Activated CD8-positive, alpha-beta T cell treated with anti-CD3 and anti-CD28 coated beads, Interleukin-2, amount 10 ng/mL, durations not matched to agents 7 days and 5 days (primary cell): ENCODE measurements at regions not wholly inside any gene's neighbourhood (a gene's known extent, or its start where the extent isn't known, plus 50 kb on each side); places are given as distances from the start of the nearest gene placed in this dataset.

Experiments used
- ATAC-seq: fragments of 150-1000 bp; cut with Tn5 transposase; one replicate; pipeline ENCODE4 v1.10.0; 2021; ENCODE audit warnings: moderate library complexity
- CTCF ChIA-PET: fragments of 350-600 bp; sonication (Branson Sonifier 250); formaldehyde crosslinking; loops from one replicate; lab custom pipeline; 2021; ENCODE audit warnings: antibody characterized with exemption; lab: Charles Lee
- POLR2A ChIA-PET: fragments of 350-600 bp; sonication (Branson Sonifier 250); formaldehyde crosslinking; loops from one replicate; lab custom pipeline; 2021; ENCODE audit warnings: antibody characterized with exemption; lab: Charles Lee
- DNase-seq: peaks from one replicate; pipeline ENCODE4 v3.0.0-alpha.2; 2020
- H3K27ac Mint-ChIP-seq: one replicate; pipeline ENCODE4 v1.8.0; 2021; ENCODE audit warnings: mild to moderate bottlenecking, mixed read lengths
- H3K27me3 Mint-ChIP-seq: one replicate; pipeline ENCODE4 v1.8.0; 2021; ENCODE audit warnings: low read depth, mixed read lengths
- H3K36me3 Mint-ChIP-seq: one replicate; pipeline ENCODE4 v1.8.0; 2021; ENCODE audit warnings: low read depth, mixed read lengths
- H3K4me1 Mint-ChIP-seq: one replicate; pipeline ENCODE4 v1.8.0; 2021; ENCODE audit warnings: low read depth, mixed read lengths
- H3K4me3 Mint-ChIP-seq: one replicate; pipeline ENCODE4 v1.8.0; 2021; ENCODE audit warnings: mild to moderate bottlenecking, mixed read lengths
- H3K9me3 Mint-ChIP-seq: one replicate; pipeline ENCODE4 v1.8.0; 2022; ENCODE audit warnings: mixed read lengths; ENCODE audit not compliant: insufficient read depth

DNA sequence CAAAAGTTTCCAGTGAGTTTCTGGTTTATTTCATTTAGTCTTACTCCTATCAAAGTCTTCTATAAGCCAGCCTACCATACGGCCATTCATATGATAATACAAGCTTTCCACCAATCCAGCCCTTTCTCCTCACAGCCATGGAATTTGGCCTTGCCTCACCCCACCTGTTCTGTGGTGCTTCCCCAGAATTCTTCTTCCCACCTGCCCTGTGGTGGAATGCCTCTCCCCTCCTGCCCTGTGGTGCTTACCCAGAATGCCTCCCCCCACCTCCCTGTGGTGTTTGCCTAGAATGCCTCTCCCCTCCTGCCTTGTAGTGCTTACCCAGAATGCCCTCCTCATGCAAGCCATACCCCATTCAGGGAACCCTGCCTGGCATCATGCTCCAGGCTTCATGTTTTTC is 90.3 kb upstream of the APC start:
- Mint-ChIP-seq H3K4me3 (no peak overlapping the region), H3K27ac (no peak overlapping the region), H3K4me1 (no peaks in the 10 kb centered on the region), H3K9me3 (no peaks in the 10 kb centered on the region), H3K36me3 (no peaks in the 10 kb centered on the region), H3K27me3 (peaks cover 8% of the 10 kb centered on the region)
- ChIA-PET CTCF (no interaction called here), POLR2A (no interaction called here)
- DNase-seq (no peak), ATAC-seq (no peak)

DNA sequence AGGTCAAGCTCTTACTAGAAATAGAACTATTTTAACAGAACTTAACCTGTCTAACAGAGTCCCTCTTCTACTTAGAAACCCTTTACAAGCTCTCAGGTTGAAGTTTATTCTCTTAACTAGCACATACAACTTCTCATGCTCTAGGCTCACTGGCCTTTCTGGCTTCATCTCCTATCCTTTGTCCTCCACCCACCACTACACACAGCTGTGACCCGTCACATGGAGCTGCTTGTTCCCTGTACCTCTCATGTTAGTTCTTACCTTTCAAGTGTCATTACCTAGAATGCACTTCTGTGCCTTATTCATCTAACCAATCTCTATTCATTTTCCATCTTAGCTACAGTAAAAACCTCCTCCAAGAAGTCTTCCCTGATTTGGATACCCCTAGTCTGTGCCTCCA is 89.4 kb upstream of the APC start:
- DNase-seq = no peak
- Mint-ChIP-seq H3K27ac (no peak overlapping the region), H3K4me3 (no peak overlapping the region), H3K4me1 (no peaks in the 10 kb centered on the region), H3K36me3 (no peaks in the 10 kb centered on the region), H3K27me3 (peaks cover 8% of the 10 kb centered on the region), H3K9me3 (no peaks in the 10 kb centered on the region)
- ATAC-seq = no peak
- ChIA-PET POLR2A (no interaction called here), CTCF (no interaction called here)

DNA sequence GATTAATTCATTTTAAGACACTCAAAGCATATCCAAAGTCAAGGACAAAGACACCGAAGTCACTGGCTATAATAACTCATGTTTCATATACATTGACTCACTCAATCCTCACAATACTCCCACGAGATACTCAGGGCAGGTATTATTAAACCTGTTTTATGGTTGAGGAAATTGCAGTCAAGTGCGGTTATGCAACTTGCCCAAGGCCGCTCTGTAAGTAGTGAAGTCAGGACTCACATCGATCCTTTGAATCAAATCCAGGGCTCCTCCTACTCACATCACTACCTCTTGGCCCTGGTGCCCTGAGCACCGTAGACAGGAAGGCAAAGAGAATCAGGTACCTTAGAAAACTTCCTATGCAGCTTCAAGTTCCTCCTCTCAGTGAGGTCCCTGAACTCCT is 87.8 kb upstream of the APC start:
- no peak overlapping the region for H3K27ac Mint-ChIP-seq
- H3K9me3 Mint-ChIP-seq = no peaks in the 10 kb centered on the region
- ATAC-seq = no peak
- H3K4me3 Mint-ChIP-seq = no peak overlapping the region
- POLR2A ChIA-PET = interaction anchor here (1.0 kb wide), 1 partner anchor 13 kb away, joined by 4 read pairs; no protein-coding TSS in a partner anchor
- H3K4me1 Mint-ChIP-seq = no peaks in the 10 kb centered on the region
- CTCF ChIA-PET = interaction anchor here (1.4 kb wide), 1 partner anchor 99 kb away, joined by 4 read pairs; no protein-coding TSS in a partner anchor
- H3K36me3 Mint-ChIP-seq = no peaks in the 10 kb centered on the region
- no peak for DNase-seq
- H3K27me3 Mint-ChIP-seq = peaks cover 5% of the 10 kb centered on the region

DNA sequence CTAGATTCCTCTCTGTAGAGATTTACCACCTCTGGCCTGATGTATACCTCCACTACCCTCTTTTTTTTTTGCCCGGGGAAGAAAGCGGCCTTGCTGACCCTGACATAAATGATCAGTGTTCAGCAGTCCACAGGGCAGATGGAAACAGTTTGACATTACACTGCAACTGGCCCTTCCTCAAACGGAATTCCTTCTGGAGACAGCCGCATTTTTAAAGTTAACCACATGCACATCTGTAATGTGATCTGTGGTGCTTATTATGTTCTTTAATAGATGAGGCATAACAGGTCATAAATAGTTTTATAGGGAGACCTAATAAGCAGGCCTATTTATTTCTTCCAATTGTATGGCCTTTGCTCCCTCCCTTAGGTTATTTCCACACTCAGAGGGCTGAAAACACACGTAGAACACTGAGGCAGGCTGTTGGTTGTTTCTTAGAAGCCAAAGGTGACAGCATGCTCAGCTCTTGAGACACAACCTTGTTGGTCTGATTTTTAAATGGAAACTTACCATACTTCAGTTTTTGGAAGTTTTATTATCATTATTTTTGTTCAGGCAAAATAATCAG is 84.0 kb upstream of the APC start:
- CTCF ChIA-PET = no interaction called here
- Mint-ChIP-seq H3K4me1 (no peaks in the 10 kb centered on the region), H3K9me3 (no peaks in the 10 kb centered on the region), H3K36me3 (no peaks in the 10 kb centered on the region), H3K27ac (no peak overlapping the region), H3K4me3 (no peak overlapping the region), H3K27me3 (no peaks in the 10 kb centered on the region)
- DNase-seq = no peak
- no peak for ATAC-seq
- POLR2A ChIA-PET = no interaction called here

DNA sequence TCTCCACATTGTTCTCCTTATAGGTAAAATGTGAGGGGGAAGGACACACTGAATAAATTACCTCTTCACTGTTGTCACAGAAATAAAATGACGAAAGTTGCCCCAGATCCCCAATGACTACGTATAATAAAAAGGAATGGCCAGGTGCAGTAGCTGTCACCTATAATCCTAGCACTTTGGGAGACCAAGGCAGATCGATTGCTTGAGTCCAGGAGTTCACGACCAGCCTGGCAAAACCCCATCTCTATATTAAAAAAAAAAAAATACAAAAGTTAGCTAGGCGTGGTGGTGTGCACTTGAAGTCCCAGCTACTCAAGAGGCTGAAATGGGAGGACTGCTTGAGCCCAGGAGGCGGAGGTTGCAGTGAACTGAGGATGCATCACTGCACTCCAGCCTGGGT is 82.2 kb upstream of the APC start:
- ChIA-PET POLR2A (no interaction called here), CTCF (no interaction called here)
- no peaks in the 10 kb centered on the region for H3K9me3 Mint-ChIP-seq
- no peak for ATAC-seq
- H3K4me1 Mint-ChIP-seq = no peaks in the 10 kb centered on the region
- H3K27ac Mint-ChIP-seq = no peak overlapping the region
- no peak for DNase-seq
- H3K36me3 Mint-ChIP-seq = no peaks in the 10 kb centered on the region
- peaks cover 4% of the 10 kb centered on the region for H3K27me3 Mint-ChIP-seq
- H3K4me3 Mint-ChIP-seq = no peak overlapping the region

DNA sequence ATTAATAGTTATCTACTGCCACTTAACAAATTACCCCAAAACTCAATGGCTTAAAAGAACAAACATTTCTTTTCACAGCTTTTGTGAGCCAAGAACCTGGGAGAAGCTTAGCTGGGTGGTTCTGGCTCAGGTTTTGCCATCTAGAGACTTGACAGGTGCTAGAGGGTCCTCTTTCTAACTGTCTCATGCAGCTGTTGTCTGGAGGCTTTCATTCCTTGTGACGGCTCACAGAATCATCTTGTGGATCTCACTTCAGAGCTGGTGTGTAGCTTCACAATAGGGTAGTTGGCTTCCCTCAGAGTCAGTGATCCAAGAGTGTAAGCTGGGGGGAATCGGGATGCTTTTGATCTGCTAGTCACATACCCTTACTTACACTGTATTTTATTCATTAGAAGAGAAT is 81.2 kb upstream of the APC start:
- Mint-ChIP-seq H3K27ac (no peak overlapping the region), H3K36me3 (no peaks in the 10 kb centered on the region), H3K4me1 (no peaks in the 10 kb centered on the region), H3K27me3 (peaks cover 14% of the 10 kb centered on the region), H3K4me3 (no peak overlapping the region), H3K9me3 (no peaks in the 10 kb centered on the region)
- POLR2A ChIA-PET = no interaction called here
- DNase-seq (no peak), ATAC-seq (no peak)
- CTCF ChIA-PET = no interaction called here

DNA sequence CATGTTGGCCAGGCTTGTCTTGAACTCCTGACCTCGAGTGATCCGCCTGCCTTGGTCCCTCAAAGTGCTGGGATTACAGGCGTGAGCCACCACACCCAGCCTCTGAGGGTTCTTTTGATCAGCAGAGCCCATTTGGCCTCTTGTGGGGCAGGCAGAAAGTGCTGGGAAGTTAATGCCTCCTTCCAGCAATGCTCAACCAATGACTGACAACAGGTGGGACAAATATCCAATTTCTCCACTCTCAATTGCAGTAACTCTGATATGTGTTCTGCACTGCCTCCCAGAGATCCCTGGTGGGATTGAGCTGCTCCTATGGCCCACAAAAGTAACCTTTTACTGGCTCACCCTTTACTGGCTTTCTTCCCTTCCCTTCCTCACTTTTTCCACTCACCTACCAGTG is 79.9 kb upstream of the APC start:
- Mint-ChIP-seq H3K4me3 (no peak overlapping the region), H3K36me3 (no peaks in the 10 kb centered on the region), H3K4me1 (no peaks in the 10 kb centered on the region), H3K27me3 (peaks cover 20% of the 10 kb centered on the region), H3K9me3 (no peaks in the 10 kb centered on the region), H3K27ac (no peak overlapping the region)
- no peak for ATAC-seq
- ChIA-PET POLR2A (no interaction called here), CTCF (no interaction called here)
- DNase-seq = no peak

DNA sequence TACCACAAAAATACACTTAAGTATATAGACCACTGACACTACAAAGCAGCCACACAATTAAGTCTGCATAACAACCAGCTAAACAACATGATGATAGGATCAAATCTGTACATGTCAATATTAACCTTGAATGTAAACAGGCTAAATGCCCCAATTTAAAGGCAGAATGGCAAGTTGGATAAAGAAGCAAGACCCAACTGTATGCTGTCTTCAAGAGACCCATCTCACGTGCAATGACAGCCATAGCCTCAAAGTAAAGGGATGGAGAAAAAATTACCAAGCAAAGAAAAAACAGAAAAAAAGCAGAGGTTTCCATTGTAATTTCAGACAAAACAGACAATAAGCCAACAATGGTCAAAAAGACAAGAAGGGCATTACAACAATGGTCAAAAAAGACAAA is 77.3 kb upstream of the APC start:
- H3K4me3 Mint-ChIP-seq = no peak overlapping the region
- CTCF ChIA-PET = no interaction called here
- no peak for ATAC-seq
- H3K9me3 Mint-ChIP-seq = no peaks in the 10 kb centered on the region
- H3K36me3 Mint-ChIP-seq = no peaks in the 10 kb centered on the region
- DNase-seq = no peak
- H3K4me1 Mint-ChIP-seq = no peaks in the 10 kb centered on the region
- peaks cover 20% of the 10 kb centered on the region for H3K27me3 Mint-ChIP-seq
- no peak overlapping the region for H3K27ac Mint-ChIP-seq
- POLR2A ChIA-PET = no interaction called here

DNA sequence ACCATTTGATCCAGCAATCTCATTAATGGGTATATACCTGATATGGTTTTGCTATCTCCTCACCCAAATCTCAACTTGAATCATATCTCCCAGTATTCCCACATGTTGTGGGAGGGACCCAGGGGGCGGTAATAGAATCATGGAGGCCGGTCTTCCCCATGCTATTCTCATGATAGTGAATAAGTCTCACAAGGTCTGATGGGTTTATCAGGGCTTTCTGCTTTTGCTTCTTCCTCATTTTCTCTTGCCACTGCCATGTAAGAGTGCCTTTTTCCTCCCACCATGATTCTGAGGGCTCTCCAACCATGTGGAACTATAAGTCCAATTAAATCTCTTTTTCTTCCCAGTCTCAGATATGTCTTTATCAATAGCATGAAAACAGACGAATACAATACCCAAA is 74.5 kb upstream of the APC start:
- ATAC-seq (no peak), DNase-seq (no peak)
- H3K4me1 Mint-ChIP-seq = no peaks in the 10 kb centered on the region
- ChIA-PET POLR2A (no interaction called here), CTCF (no interaction called here)
- H3K9me3 Mint-ChIP-seq = no peaks in the 10 kb centered on the region
- H3K36me3 Mint-ChIP-seq = no peaks in the 10 kb centered on the region
- H3K27me3 Mint-ChIP-seq = peaks cover 20% of the 10 kb centered on the region
- H3K4me3 Mint-ChIP-seq = no peak overlapping the region
- H3K27ac Mint-ChIP-seq = no peak overlapping the region

DNA sequence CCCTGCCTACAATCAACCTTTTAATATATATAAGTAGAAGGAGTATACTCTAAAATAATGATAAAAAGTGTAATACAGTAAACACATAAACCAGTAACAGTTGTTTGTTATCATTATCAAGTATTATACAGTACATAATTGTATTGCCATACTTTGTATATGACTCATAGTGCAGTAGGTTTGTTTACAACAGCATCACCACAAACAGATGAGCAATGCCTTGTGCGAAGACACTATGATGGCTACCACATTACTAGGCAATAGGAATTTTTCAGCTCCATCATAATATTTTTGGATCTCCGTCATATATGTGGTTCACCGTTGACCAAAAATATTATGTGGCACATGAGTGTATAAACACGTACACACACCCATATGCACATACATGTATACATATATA is 69.7 kb upstream of the APC start:
- POLR2A ChIA-PET = no interaction called here
- Mint-ChIP-seq H3K4me1 (no peaks in the 10 kb centered on the region), H3K27me3 (peaks cover 11% of the 10 kb centered on the region), H3K9me3 (no peaks in the 10 kb centered on the region), H3K36me3 (no peaks in the 10 kb centered on the region), H3K27ac (no peak overlapping the region), H3K4me3 (no peak overlapping the region)
- CTCF ChIA-PET = no interaction called here
- ATAC-seq (no peak), DNase-seq (no peak)

DNA sequence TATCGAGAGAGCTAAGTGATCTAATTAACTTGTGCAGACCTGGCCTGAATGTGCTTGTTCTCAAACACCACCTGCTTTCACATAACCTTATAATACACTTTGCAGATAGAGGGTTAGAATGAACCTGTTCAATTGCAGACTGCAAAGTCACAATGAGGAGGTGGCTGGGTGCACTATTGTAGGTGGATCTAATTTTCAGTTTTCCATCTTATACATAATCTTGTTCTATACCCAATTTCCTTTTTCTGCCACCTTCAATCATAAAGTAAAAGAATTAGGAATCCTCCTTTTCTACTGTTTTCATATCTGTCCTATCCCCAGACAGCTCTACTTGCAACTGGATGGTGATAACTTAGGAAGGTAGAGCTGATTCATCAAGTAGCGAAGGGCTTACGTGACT is 68.8 kb upstream of the APC start:
- Mint-ChIP-seq H3K36me3 (no peaks in the 10 kb centered on the region), H3K27ac (no peak overlapping the region), H3K27me3 (peaks cover 14% of the 10 kb centered on the region), H3K4me3 (no peak overlapping the region), H3K4me1 (no peaks in the 10 kb centered on the region), H3K9me3 (no peaks in the 10 kb centered on the region)
- DNase-seq = no peak
- ATAC-seq = no peak
- POLR2A ChIA-PET = no interaction called here
- CTCF ChIA-PET = no interaction called here

DNA sequence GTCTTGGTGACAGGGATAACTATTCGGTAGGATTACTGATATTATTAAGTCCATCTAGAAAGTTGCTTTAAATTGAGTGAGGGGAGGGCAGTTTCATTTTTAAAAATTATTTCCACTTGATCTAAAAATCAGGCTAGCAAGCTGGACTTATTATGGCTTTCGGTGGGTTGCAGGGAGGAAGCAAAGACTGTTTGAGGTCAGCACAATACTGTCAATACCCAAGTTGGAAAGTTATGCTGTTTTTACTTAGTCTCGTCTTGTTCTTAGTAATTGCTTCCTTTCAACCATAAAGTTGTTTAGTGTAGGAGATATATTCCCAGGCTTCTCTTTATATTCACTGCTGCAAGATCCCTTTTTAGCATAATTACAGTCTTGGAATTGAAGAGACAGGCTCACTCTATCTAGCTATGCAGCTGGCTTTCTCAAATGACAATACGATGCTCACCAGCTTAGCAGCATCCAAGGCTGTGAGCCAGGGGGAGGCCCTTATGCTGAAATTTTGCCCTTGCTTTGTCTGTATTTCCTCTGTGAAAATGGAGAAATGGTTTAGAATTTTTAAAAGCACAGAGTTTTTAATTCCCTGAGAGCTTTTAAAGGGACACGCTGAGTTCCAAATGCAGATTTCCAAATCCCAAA is 68.2 kb upstream of the APC start:
- H3K36me3 Mint-ChIP-seq = no peaks in the 10 kb centered on the region
- H3K27ac Mint-ChIP-seq = no peak overlapping the region
- ChIA-PET POLR2A (no interaction called here), CTCF (no interaction called here)
- H3K27me3 Mint-ChIP-seq = peaks cover 16% of the 10 kb centered on the region
- ATAC-seq (no peak), DNase-seq (no peak)
- no peaks in the 10 kb centered on the region for H3K4me1 Mint-ChIP-seq
- no peak overlapping the region for H3K4me3 Mint-ChIP-seq
- no peaks in the 10 kb centered on the region for H3K9me3 Mint-ChIP-seq

DNA sequence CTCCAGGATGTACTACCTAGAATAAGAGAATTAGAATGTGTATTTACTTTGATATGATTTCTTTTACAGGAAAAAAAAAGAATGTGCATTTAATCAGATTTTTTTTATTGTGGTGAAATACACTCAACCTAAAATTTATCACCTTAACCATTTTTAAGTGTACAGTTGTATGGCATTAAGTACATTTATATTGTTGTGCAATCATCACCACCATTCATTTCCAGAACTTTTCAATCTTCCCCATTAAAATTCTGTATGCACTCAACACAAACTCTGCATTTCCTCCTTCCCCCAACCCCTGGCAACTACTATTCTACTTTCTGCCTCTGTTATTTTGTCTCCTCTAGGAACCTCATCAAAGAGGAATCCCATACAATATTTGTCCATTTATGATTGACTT is 66.0 kb upstream of the APC start:
- ATAC-seq = no peak
- H3K4me3 Mint-ChIP-seq = no peak overlapping the region
- no peaks in the 10 kb centered on the region for H3K9me3 Mint-ChIP-seq
- CTCF ChIA-PET = no interaction called here
- H3K27me3 Mint-ChIP-seq = peaks cover 30% of the 10 kb centered on the region
- no peaks in the 10 kb centered on the region for H3K36me3 Mint-ChIP-seq
- no peak overlapping the region for H3K27ac Mint-ChIP-seq
- no peaks in the 10 kb centered on the region for H3K4me1 Mint-ChIP-seq
- POLR2A ChIA-PET = no interaction called here
- no peak for DNase-seq
